Activated T-cell treated with anti-CD3 and anti-CD28 coated beads for 48 hours (primary cell): ENCODE measurements at regions not wholly inside any gene's neighbourhood (a gene's known extent, or its start where the extent isn't known, plus 50 kb on each side); places are given as distances from the start of the nearest gene placed in this dataset.

Experiments used
- DNase-seq: peaks from one replicate; pipeline ENCODE4 v3.0.0-alpha.2; 2020; ENCODE audit warnings: low read depth

DNA sequence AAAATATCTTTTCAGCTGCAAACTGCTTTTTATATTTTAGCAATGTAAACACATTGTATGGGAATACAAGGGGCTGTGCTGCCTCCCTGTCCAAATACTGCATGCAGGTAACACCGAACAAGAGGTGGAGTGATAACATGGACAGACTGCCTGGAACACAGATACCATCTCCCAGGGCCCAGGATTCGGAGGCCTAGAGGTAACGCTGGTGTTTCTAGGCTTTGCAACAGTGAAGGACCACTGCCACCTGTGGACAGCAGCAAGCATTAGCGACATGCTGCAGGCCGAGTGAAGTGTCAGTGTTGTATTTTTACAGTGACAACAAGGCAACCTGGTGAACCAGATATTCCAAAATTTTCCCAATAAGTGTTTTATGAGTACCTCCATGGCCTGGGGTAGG, 379.1 kb downstream of the DMRT2 start:
- no peak for DNase-seq

GRCh38 chr9:1431461-1431860, 381.3 kb downstream of the DMRT2 start:
- no peak for DNase-seq

GRCh38 chr9:1434052-1434767, 384.1 kb downstream of the DMRT2 start:
- no peak for DNase-seq

GRCh38 chr9:1434811-1435210, 384.7 kb downstream of the DMRT2 start:
- no peak for DNase-seq

DNA sequence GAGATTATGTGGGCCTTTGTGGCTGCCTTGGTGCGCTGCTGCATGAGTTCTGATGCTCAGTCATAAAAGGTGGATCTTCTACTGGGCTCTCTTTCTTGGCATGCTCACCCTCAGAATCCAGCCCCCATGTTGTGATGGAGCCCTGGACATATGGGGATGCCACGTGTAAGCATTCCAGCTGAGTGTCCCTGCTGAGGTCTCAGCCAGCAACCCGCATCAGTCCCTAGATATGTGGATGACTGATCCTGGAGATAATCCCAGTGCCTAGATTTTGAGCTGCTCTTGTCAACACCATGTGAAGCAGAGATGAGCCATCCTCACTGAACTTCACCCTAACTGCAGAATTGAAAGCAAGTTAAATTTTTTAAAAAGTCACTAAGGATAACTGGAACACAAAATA, 390.1 kb downstream of the DMRT2 start:
- DNase-seq: no peak

- no peak for DNase-seq
Observed at GRCh38 chr9:1442105-1442504, 391.9 kb downstream of the DMRT2 start.

- no peak for DNase-seq
Observed at GRCh38 chr9:1443450-1443849, 393.3 kb downstream of the DMRT2 start.

DNA sequence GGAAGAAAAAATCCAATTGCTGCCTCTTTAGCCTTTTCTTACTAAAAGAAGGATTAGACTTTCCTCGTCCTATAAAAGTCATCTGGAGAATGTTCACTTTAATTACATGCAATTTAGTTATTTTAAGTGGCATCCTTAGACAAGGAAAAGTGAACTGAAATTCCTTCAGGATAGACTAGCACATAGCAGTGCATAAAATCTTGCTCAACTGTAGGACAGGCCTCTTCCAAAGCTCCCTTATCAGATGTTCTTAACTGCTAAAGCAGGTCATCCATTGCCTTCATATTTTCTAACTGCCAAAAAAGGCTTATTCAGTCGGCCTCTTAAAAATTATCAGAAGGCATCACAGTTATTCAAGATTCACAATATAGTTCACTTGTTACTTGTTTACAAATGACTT, 396.5 kb downstream of the DMRT2 start:
- DNase-seq: no peak

- DNase-seq: no peak
Observed at GRCh38 chr9:1453636-1454035, 403.5 kb downstream of the DMRT2 start.

- DNase-seq: no peak
Observed at GRCh38 chr9:1454211-1454610, 404.1 kb downstream of the DMRT2 start.

DNA sequence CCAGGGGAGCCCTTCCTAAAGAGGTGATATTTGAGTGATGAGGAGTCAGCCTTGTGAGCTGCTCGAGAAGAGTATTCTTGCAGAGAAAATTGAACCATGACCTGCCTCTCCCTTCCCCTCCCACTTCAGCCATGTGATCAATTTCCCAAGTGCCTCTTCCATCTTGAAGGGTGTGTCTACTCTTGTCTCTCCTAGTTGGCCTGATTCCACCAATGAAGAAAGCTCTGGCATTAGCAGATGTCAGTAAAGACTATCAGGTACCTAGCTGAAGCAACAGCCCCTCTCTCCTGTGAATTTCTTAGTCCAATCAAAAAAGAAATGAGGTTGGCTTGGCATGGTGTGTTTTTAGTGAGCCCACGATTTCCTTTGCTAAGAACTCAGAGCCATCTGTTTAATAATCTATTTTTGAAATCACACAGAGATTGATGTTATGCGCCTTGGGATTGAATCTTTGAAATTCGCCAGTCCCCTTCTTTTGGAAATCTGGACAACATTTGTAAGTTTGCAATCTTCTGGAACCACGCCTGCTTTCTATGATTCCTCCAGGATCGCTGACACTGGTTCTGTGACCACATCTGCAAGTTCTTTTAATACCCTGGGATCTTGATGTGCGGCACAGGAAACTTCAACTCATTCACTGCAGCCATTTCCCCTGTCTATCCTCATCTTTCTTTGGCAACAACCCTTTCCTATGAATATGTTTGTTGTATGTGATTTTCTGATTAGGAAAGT, 404.6 kb downstream of the DMRT2 start:
- no peak for DNase-seq

DNA sequence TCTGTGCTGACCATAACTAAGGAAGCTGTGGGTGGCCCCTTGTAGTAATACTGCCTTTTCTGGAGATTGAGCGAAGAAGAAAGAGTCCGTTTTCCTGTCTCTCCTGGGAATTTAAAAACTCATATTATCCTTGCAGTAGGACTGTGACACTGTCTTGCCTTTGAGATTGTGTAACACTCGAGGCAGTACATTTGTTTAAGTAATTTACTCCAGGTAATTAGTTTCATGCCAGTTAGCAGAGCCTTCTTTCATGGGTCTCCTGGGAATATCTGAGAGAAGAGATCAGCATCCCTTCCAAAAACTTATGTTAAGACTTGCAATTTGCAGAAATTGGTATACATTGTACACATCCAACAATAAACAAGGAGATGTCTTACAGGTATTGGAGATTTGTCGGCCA, 405.6 kb downstream of the DMRT2 start:
- DNase-seq: no peak

GRCh38 chr9:1456301-1457024, 406.3 kb downstream of the DMRT2 start:
- DNase-seq: no peak

DNA sequence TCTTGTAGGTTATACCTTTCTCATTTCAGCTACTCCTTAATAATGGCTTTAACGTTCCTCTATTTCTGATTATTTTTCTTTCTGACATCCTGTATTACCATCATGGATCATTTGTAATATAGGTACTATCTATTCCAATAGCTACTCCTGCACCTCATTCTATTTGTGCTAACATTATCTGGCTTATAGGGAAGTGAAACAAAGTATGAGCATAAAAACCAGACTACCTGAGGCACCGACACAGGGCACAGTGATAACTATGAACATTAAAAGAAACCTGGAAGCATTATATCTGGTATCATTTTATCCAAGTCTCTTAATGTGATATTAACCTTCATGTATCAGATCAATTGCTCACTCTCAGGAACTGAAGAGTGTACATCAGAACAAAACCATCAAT, 407.3 kb downstream of the DMRT2 start:
- no peak for DNase-seq

DNA sequence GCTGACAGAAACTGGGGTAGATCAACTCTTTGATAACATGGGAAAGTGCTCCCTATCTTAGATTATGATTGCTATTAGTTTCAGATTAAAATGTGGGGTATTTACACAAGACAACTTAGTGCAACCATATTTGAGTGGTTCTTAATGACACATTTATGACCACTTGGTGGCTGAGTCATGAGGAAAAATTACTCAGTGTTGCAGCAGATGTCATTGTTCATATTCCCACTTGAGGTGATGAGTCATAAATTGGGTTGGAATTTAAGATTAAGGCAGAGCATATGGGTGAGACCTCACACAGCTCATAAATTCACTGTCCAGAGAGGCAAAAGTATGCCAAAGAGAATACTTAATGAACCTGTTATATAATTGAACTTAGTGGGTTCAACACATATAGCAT, 408.3 kb downstream of the DMRT2 start:
- DNase-seq: no peak

DNA sequence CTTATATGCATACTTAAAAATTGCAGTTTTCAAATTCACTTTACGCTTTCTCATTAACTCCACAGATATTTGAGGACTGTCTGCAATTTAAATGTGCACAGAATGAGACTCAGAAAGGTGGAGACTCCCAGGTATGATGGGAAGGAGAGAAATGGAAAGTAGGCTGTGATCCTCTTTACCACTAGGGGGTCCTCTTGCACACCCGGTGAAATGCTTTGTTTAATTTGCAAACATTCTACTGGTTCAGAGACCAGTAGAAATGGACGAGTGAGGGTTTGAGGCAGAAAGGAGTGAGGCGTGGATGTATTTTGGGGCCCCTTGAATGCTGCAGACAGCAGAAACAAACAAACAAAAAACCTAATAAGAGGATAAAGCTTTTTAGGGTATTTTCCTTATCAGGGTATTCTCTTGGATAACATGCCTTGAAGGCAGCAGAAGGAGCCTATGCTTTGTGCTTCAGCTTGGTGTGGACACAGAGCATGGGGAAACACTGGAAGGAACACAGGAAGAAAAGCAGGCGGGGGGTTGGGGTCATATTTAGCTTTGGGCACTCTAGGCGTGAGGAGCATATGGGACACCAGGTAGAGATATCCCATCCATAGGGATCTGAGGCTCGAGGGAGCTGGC, 410.1 kb downstream of the DMRT2 start:
- no peak for DNase-seq

GRCh38 chr9:1461812-1462211, 411.7 kb downstream of the DMRT2 start:
- no peak for DNase-seq

- no peak for DNase-seq
Observed at GRCh38 chr9:1462626-1463308, 412.6 kb downstream of the DMRT2 start.

DNA sequence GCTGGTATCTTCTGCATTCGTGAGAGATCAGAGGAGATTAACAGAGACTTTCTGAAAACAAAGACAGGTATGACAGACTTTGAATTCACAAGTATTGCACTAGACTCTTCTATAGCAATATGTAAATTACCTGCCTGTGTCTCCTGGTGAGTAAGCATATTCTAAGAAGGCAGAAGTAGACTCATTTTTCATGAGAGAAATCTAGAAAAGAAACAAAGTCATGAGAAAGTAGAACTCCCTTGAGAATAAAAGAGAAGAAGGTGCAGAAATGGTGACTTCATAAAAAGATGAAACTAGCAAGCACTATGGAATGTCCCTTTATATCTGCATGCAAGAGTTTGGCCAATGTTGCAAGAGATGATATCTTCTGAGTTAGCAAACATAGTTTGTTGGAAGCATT, 419.8 kb downstream of the DMRT2 start:
- DNase-seq: no peak

DNA sequence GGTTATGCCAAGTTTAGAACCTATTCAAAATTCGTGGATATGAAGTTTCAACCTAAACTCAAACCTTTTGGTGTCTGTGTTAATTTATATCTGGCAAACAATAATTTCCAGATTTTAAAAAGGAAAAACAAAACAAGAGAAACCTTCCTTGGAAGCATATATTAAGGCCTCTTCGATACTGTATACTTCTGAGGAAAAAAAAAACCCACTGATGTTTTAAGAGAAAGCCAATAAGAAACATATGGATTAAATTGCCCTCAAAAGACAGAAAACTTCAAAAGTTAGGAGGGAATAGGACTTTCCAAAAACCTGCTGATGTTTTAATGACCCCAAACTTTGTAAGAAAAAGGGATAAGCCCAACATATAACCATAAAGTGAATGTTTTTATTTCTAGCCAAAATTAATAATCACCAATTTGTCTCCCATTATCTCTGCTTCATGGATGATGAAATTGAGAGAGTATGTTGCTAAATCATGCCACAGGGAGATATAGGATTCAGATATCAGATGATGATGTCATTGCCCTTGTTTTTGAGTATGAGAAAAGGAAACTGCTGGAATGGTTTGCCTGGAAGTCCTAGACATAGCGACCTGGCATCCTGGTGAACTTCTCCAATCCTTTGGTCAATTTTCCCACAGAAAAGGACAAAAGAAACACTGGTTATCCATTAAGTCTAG, 423.9 kb downstream of the DMRT2 start:
- no peak for DNase-seq

GRCh38 chr9:1474671-1475070, 424.5 kb downstream of the DMRT2 start:
- no peak for DNase-seq
